ENCODE measurements at regions not wholly inside any gene's neighbourhood (a gene's known extent, or its start where the extent isn't known, plus 50 kb on each side); places are given as distances from the start of the nearest gene placed in this dataset.
A peak's percentile ranks its signal among the peaks of the same experiment; 100 is the strongest.
"Not testable (repeated sequence)": the region's sequence is repeated elsewhere in the genome, so short reads cannot be mapped to it uniquely, and the experiment has no call there.

DNA sequence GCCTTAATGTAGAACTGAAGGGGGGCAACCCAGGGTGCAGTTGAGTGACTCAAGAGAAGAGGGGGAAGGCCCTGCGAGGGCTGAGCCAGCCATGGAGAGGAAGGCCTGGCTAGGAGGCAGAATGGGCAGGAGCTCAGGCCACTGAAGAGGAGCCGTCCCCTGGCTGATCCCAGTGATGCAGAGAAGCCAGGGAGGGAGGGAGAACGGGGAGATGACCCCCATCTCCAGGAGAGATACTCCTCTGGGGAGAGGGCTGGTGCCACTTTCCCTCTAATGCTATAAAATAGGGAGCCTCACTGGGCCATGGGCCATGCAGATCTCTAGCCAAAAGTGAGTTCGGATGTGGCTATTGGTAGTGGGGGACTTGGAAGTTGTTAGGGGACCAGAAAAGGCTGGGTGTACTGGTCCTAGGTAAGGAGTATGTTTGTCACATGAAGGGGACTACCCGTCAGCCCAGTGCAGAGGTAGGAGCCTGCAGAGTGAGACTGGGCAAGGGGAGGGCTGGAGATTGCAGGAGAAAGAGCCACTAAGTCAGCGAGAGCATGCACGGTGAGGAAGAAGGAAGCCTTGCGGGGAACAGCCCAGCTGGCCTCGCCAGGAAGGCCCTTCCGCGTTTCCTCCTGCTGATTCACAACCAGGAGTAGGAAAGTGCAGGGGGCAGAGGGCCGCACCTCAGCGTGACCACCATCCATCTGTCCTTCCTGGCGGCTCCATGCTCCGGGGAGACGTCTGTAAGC, 347.6 kb downstream of the TCERG1L start:
- no peaks in the 10 kb centered on the region for H3K27me3 Mint-ChIP-seq
- ATAC-seq (ENCODE audit: low read depth in 2 of 2): no peak
- no peak overlapping the region for H3K4me3 Mint-ChIP-seq
- no peaks in the 10 kb centered on the region for H3K4me1 Mint-ChIP-seq
- H3K9me3 Mint-ChIP-seq: peaks cover 0 to 9% (median 0%) of the 10 kb centered on the region in 7 donors
- DNase-seq: no peak
- H3K27ac Mint-ChIP-seq: peak overlapping the region in 2 of 6 donors; percentile 73 to 80
- no peaks in the 10 kb centered on the region for H3K36me3 Mint-ChIP-seq

DNA sequence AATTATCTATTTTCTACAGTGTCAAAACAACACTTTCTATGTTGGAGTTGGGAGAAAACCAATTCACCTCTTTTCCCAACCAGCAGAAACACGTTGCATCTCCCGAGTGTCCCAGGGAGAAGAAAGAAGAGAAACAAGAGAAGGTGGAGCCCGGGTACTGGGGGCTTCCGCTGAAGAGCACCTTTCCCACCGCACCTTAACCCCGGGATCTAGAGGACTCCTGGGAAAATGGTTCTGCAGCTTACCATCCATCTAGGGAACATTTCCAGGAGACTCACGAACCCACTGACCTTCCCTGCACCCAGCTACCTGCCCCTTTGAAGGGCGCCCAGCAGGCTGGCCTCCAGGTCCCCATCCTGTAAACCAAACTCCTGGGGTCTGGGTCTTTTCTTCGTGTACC, 346.8 kb downstream of the TCERG1L start:
- Mint-ChIP-seq H3K36me3 (no peaks in the 10 kb centered on the region), H3K4me3 (no peak overlapping the region), H3K27ac (no peak overlapping the region), H3K27me3 (no peaks in the 10 kb centered on the region), H3K4me1 (no peaks in the 10 kb centered on the region), H3K9me3 (peaks cover 0 to 11% (median 0%) of the 10 kb centered on the region in 7 donors)
- DNase-seq (no peak), ATAC-seq (ENCODE audit: low read depth in 2 of 2) (no peak)

DNA sequence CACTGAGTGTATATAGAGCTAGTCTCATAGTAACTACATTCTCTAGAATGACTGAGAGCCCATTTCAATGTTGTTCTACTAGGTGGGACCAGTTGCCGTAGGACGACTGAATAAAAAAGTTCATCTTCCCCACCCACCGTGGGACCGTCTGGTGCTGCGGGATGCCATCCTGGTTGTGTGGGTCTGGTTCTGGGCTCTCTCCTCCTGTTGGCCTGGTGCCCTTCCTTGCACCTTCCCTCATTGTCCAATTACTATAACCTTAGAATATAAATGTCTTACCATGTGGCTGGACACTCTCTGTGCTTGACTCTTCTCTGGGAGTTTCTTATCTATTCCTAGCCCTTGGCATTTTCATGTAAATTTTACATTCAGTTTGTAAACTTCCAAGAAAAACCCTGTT, 344.4 kb downstream of the TCERG1L start:
- no peaks in the 10 kb centered on the region for H3K36me3 Mint-ChIP-seq
- no peaks in the 10 kb centered on the region for H3K4me1 Mint-ChIP-seq
- H3K9me3 Mint-ChIP-seq: peaks cover 0 to 7% (median 0%) of the 10 kb centered on the region in 7 donors
- no peak overlapping the region for H3K4me3 Mint-ChIP-seq
- no peak overlapping the region for H3K27ac Mint-ChIP-seq
- no peak for DNase-seq
- ATAC-seq (ENCODE audit: low read depth in 2 of 2): no peak
- H3K27me3 Mint-ChIP-seq: no peaks in the 10 kb centered on the region

DNA sequence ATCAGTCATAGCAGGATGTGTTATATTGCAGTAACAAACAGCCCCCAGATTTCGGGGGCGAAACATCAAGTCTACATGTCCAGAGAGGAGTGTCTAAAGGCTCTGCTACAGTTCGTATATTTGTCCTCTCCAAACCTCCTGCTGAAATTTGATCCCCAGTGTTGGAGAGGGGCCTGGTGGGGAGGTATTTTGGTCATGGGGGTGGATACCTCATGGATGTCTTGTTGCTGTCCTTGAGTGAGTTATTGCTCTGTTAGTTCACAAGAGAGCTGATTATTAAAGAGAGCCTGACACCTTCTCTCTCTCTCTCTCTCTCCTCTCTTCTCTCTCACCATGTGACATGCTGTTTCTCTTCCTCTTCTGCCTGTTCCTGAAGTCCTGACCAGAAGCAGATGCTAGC, 343.7 kb downstream of the TCERG1L start:
- no peaks in the 10 kb centered on the region for H3K27me3 Mint-ChIP-seq
- peaks cover 0 to 7% (median 0%) of the 10 kb centered on the region in 7 donors for H3K9me3 Mint-ChIP-seq
- no peak for ATAC-seq (ENCODE audit: low read depth in 2 of 2)

DNA sequence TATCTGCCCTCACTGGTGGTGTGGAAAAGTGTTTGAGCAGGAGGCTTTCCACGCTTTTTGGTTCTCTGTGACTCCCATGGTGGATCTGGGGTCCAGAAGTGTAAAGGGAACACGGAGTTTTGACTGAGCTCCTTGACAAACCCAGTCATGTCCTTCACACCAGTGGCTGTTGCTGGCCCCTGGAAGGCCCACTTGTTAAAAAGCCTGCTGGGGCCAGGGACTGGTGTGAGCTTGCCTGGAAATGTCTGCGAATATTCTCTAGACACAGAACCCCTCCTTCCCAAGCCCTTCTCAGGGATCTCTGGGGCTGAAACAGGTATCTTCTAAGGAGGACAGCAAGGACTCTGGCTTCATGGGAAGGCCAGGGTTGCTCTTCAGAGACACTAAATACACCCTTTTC, 343.0 kb downstream of the TCERG1L start:
- Mint-ChIP-seq H3K4me3 (no peak overlapping the region), H3K27ac (no peak overlapping the region), H3K4me1 (no peaks in the 10 kb centered on the region), H3K9me3 (peaks cover 0 to 7% (median 0%) of the 10 kb centered on the region in 7 donors), H3K36me3 (no peaks in the 10 kb centered on the region), H3K27me3 (no peaks in the 10 kb centered on the region)
- DNase-seq: no peak
- no peak for ATAC-seq (ENCODE audit: low read depth in 2 of 2)

More for the DNA sequence above, 343.7 kb downstream of the TCERG1L start:
- H3K4me1 Mint-ChIP-seq: no peaks in the 10 kb centered on the region
- H3K36me3 Mint-ChIP-seq: no peaks in the 10 kb centered on the region
- no peak for DNase-seq
- no peak overlapping the region for H3K27ac Mint-ChIP-seq
- H3K4me3 Mint-ChIP-seq: no peak overlapping the region

DNA sequence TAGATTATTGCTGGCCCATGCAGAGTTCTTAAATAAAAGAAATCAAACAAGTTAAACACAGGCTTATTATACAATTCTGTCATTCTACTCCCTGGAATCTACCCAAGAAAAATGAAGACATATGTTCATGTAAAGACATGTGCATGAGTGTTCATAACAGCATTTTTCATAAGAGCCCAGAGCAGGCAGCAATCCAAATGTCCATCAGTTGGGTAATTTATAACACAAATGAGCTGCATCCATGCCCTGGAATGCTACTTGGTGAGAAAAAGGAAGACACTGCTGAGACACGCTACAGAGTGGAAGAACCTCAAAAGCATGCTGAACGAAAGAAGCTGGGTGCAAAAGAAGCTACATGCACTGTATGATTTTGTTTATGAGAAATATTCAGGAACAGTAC, 342.6 kb downstream of the TCERG1L start:
- Mint-ChIP-seq H3K27me3 (no peaks in the 10 kb centered on the region), H3K9me3 (peaks cover 0 to 7% (median 0%) of the 10 kb centered on the region in 7 donors)

DNA sequence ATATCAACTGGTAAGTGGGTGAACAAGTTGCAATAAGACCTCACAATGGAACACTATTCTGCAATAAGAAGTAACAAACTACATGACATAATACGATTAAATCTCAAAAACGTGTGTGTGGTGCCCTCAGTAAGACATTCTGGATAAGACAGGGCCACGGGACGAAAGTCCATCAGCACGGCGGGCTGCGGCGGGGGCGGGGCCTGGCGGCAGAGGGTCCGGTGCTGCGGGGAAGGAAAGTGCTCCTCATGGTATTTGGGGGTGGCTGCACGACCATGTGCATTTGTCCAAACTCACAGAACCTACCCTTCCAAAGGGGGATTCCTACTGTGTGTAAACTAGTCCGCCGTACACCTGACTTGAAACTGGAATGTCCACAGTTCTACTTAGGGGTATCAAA, 341.8 kb downstream of the TCERG1L start:
- H3K27ac Mint-ChIP-seq: no peak overlapping the region

More for the DNA sequence above, 342.6 kb downstream of the TCERG1L start:
- DNase-seq: no peak
- no peaks in the 10 kb centered on the region for H3K36me3 Mint-ChIP-seq
- H3K27ac Mint-ChIP-seq: no peak overlapping the region
- no peak overlapping the region for H3K4me3 Mint-ChIP-seq
- no peaks in the 10 kb centered on the region for H3K4me1 Mint-ChIP-seq
- no peak for ATAC-seq (ENCODE audit: low read depth in 2 of 2)

DNA sequence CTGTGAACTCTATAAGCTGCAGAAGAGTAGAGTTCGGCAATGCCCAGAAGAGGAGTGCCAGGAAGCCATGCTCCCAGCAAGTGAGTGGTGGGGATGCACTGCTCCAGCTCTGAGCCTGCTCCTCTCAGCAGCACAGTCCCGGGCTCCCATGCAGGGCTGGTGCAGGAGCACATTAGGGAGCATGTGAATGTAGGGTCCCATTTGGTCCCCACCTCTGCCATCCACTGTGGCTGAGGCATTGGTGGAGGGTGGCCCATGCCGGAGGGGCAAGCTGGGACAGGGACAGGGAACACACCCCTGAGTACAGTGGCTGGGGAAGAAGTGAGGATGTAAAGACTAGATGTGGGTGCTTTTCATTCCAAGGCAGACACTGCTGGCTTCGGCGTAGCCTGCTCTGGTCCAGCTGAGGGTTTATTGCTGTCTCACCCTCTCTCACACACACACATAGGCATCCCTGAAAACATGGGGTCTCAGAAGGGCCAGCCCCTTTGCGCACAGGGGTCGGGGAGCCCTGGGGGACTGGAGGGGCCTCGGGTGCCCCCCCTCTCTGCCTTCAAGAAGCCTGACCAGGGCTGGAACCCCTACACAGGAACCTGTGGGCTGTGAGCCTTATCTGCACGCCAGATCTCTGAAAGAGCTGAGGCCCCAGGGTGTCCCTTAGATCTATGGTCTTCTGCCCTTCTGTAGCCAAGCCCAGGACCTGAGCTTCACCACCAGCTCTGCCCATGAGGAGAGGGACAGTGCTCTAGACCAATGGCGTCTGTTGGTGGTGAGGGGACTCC, 341.0 kb downstream of the TCERG1L start:
- Mint-ChIP-seq H3K4me1 (no peaks in the 10 kb centered on the region), H3K4me3 (no peak overlapping the region), H3K9me3 (peaks cover 0 to 10% (median 0%) of the 10 kb centered on the region in 7 donors), H3K36me3 (no peaks in the 10 kb centered on the region), H3K27ac (no peak overlapping the region), H3K27me3 (no peaks in the 10 kb centered on the region)
- ATAC-seq (ENCODE audit: low read depth in 2 of 2): no peak
- DNase-seq: no peak

More for the DNA sequence above, 341.8 kb downstream of the TCERG1L start:
- Mint-ChIP-seq H3K9me3 (peaks cover 0 to 7% (median 0%) of the 10 kb centered on the region in 7 donors), H3K4me1 (no peaks in the 10 kb centered on the region), H3K4me3 (no peak overlapping the region), H3K27me3 (no peaks in the 10 kb centered on the region), H3K36me3 (no peaks in the 10 kb centered on the region)
- no peak for ATAC-seq (ENCODE audit: low read depth in 2 of 2)
- no peak for DNase-seq

DNA sequence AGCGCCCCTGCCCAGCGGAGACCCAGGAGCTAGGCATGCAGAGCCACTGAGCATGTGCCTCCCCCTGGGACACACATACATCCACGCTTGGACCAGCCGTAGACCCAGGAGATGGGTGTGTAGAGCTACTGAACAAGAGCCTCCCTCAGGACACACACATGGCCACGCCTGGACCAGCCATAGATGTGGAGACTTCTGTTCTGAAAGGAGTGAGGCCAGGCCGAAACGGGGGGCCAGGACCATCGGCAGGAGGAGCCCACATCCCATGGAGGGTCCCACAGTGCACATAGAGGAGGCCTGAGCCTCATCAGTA, 340.4 kb downstream of the TCERG1L start:
- Mint-ChIP-seq H3K9me3 (peaks cover 0 to 16% (median 0%) of the 10 kb centered on the region in 7 donors), H3K4me1 (no peaks in the 10 kb centered on the region), H3K27me3 (no peaks in the 10 kb centered on the region), H3K4me3 (no peak overlapping the region), H3K27ac (no peak overlapping the region), H3K36me3 (no peaks in the 10 kb centered on the region)
- ATAC-seq (ENCODE audit: low read depth in 2 of 2) (no peak), DNase-seq (no peak)

DNA sequence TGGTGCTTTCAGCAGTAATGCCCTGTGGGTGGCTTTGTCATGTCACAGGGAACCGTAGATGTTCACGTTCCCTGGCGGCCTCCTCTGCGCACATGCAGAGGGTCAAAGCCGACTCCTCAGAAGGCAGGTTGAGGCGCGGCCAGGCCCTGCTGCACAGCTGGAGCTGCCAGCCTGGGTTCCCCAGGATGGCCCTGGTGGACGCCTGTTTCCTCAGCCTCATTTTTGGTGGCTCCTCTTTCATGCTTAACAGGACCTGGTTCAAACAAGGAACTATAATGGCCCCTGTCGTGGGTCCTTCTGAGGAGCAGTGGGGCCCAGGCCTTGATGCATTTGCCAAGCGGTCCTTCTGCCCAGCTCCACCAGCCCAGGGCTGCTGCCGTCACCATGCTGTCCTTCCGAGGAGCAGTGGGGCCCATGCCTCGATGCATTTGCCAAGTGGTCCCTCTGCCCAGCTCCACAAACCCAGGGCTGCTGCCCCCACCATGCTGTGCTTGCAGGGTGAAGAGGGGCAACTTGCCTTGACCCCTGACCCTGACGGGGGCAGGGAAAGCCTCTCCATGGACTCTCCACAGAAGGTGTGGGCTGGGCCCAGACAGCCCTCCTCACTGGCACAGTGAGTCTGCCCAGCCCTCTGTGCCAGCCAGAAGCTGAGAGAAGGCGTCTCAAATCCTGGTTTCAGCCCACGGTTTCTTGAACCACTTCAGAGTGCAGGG, 338.2 kb downstream of the TCERG1L start:
- ATAC-seq (ENCODE audit: low read depth in 2 of 2) (no peak), DNase-seq (no peak)
- H3K4me3 Mint-ChIP-seq: no peak overlapping the region
- H3K4me1 Mint-ChIP-seq: no peaks in the 10 kb centered on the region
- no peaks in the 10 kb centered on the region for H3K36me3 Mint-ChIP-seq
- H3K9me3 Mint-ChIP-seq: peaks cover 0 to 12% (median 0%) of the 10 kb centered on the region in 7 donors
- H3K27ac Mint-ChIP-seq: no peak overlapping the region
- H3K27me3 Mint-ChIP-seq: no peaks in the 10 kb centered on the region

DNA sequence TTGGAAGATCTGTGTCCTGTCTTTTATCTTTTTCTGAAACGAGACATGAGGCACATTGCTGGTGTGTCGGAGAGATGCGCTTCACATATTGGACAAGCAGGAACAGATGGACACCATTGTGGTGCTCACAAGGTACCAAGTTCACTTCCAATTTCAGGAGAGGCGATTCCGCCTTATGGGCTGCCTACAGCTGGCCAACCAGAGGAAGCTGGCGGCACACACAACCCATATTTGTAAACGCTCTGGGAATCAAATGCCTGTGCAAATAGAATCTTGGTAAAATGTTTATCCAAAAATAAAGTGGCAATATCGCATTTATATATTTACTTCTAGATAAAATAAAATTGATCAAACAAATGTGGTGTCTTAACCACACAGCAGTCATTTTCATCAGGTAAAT, 337.4 kb downstream of the TCERG1L start:
- Mint-ChIP-seq H3K4me3 (no peak overlapping the region), H3K27me3 (no peaks in the 10 kb centered on the region), H3K9me3 (peaks cover 0 to 9% (median 0%) of the 10 kb centered on the region in 7 donors), H3K36me3 (no peaks in the 10 kb centered on the region), H3K4me1 (no peaks in the 10 kb centered on the region), H3K27ac (no peak overlapping the region)
- ATAC-seq (ENCODE audit: low read depth in 2 of 2) (no peak), DNase-seq (no peak)

DNA sequence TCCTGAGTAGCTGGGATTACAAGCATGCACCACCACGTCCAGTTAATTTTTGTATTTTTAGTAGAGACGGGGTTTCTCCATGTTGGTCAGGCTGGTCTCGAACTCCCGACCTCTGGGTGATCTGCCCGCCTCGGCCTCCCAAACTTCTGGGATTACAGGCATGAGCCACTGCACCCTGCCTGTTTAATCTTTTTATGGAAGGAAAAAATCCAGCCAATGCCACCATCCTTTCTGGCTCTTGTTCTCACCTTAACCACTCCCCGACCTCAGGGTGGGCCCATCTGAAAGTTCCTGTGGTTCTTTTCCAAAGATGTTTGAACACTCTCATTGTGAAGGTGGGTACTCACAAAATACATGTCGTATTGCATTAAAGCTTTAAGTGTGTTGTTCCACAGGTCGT, 336.2 kb downstream of the TCERG1L start:
- DNase-seq; H3K4me3 Mint-ChIP-seq; H3K4me1 Mint-ChIP-seq; H3K27me3 Mint-ChIP-seq; H3K27ac Mint-ChIP-seq; H3K9me3 Mint-ChIP-seq; ATAC-seq (ENCODE audit: low read depth in 2 of 2); H3K36me3 Mint-ChIP-seq: not testable (repeated sequence)

DNA sequence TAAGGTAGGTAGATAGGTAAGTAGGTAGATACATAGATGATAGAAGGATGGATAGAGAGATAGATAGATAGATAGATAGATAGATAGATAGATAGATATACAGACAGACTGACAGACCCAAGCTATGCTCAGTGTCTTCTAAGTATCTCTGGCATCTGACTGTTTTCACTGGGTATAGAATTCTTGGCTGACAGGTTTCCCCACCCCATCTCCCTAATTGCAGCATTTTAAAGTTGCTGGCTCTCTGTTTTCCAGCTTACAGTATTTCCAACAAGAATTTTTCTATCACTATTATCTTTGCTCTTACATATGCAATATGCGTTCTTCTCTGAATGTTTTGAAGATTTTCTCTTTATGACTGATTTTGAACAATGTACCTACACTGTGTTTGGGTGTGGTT, 328.7 kb downstream of the TCERG1L start:
- H3K4me1 Mint-ChIP-seq: no peaks in the 10 kb centered on the region
- peaks cover 4 to 20% (median 11%) of the 10 kb centered on the region in 7 donors for H3K9me3 Mint-ChIP-seq
- no peaks in the 10 kb centered on the region for H3K27me3 Mint-ChIP-seq
- no peak for DNase-seq
- no peaks in the 10 kb centered on the region for H3K36me3 Mint-ChIP-seq
- ATAC-seq (ENCODE audit: low read depth in 2 of 2): no peak
- H3K27ac Mint-ChIP-seq: no peak overlapping the region
- H3K4me3 Mint-ChIP-seq: no peak overlapping the region

DNA sequence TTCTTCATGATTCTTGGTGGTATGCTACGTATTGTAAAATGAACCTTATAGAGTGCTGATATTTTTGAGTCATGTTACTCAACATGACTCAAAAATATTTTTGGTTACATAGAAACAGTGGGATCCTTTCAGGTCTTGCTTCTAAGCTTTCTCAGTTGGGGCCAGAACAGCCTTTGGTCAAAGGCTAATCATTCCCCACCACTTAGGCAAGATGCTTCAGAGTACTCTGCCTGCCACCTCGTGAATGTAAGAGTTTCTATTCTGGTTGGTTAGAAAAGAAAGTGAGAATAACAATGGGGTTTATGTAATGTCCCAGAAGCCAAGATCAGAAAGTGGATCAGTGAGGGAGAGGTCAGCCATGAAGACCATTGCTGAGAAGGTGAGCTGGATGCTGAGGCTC, 327.8 kb downstream of the TCERG1L start:
- Mint-ChIP-seq H3K27ac (peak overlapping the region in 1 of 6 donors; percentile 24), H3K4me3 (no peak overlapping the region), H3K36me3 (no peaks in the 10 kb centered on the region), H3K9me3 (peaks cover 4 to 20% (median 11%) of the 10 kb centered on the region in 7 donors), H3K4me1 (no peaks in the 10 kb centered on the region), H3K27me3 (peaks cover 0 to 5% (median 0%) of the 10 kb centered on the region in 3 donors)
- no peak for DNase-seq
- no peak for ATAC-seq (ENCODE audit: low read depth in 2 of 2)
